IMR-90 (cell line): ENCODE measurements at regions not wholly inside any gene's neighbourhood (a gene's known extent, or its start where the extent isn't known, plus 50 kb on each side); places are given as distances from the start of the nearest gene placed in this dataset.

Experiments used
- ATAC-seq: fragments of 200-7000 bp; cut with Tn5 transposase; 2 replicates; pipeline ENCODE4 v1.9.1; 2020; ENCODE audit warnings: low read depth, mild to moderate bottlenecking, moderate library complexity
- BruUV-seq: library from RNA; stranded (reverse); fragments of 400-500 nt; replicated peaks from 2 replicates; lab custom pipeline; 2021; lab: Mats Ljungman, UMichigan
- CTCF ChIA-PET: fragments of 300-600 bp; formaldehyde crosslinking; extraction: SDS; loops from one replicate; lab custom pipeline; 2021; ENCODE audit warnings: antibody characterized with exemption; lab: Yijun Ruan, JAX
- POLR2A ChIA-PET: fragments of 300-600 bp; sonication (Branson Sonifier 250); formaldehyde crosslinking; loops from one replicate; lab custom pipeline; 2022; ENCODE audit warnings: antibody characterized with exemption; ENCODE audit not compliant: unreplicated experiment; lab: Charles Lee
- DNase-seq: peaks from one replicate; pipeline ENCODE4 v3.0.0; 2013
- H2AFZ ChIP-seq: replicated peaks from 2 replicates; pipeline ENCODE3; 2013; ENCODE audit warnings: low read length, mild to moderate bottlenecking; ENCODE audit not compliant: poor library complexity
- H2AK5ac ChIP-seq: 2 replicates; pipeline ENCODE4 v1.6.1; 2013; ENCODE audit warnings: low read depth, low read length, inconsistent platforms
- H2AK9ac ChIP-seq: replicated peaks from 2 replicates; pipeline ENCODE3; 2013; ENCODE audit warnings: mild to moderate bottlenecking, low read depth, low read length, moderate library complexity; ENCODE audit not compliant: poor library complexity
- H2BK120ac ChIP-seq: 2 replicates; pipeline ENCODE4 v1.6.1; 2013; ENCODE audit warnings: low read depth, low read length, inconsistent platforms
- H2BK15ac ChIP-seq: 3 replicates; pipeline ENCODE4 v1.6.1; 2013; ENCODE audit warnings: low read depth, low read length, inconsistent platforms
- H2BK20ac ChIP-seq: 2 replicates; pipeline ENCODE4 v1.6.1; 2013; ENCODE audit warnings: low read depth, mild to moderate bottlenecking, inconsistent platforms, low read length, moderate library complexity
- H2BK5ac ChIP-seq: 2 replicates; pipeline ENCODE4 v1.6.1; 2013; ENCODE audit warnings: mild to moderate bottlenecking, low read depth, low read length, inconsistent platforms; ENCODE audit not compliant: poor library complexity, severe bottlenecking
- H3K14ac ChIP-seq: replicated peaks from 2 replicates; pipeline ENCODE4 v1.6.1; 2013; ENCODE audit warnings: low read depth, low read length, inconsistent platforms
- H3K18ac ChIP-seq: 2 replicates; pipeline ENCODE4 v1.6.1; 2013; ENCODE audit warnings: low read depth, low read length, control low read depth
- H3K23ac ChIP-seq: 2 replicates; pipeline ENCODE4 v1.6.1; 2013; ENCODE audit warnings: low read depth, low read length, inconsistent platforms
- H3K27ac ChIP-seq: 2 replicates; pipeline ENCODE4 v1.5.1; 2013; ENCODE audit warnings: mild to moderate bottlenecking, control low read depth, low read length; ENCODE audit not compliant: insufficient read depth
- H3K27me3 ChIP-seq: 2 replicates; pipeline ENCODE4 v1.6.1; 2013; ENCODE audit warnings: low read length; ENCODE audit not compliant: control insufficient read depth, insufficient read depth
- H3K36me3 ChIP-seq: 2 replicates; pipeline ENCODE4 v1.6.1; 2013; ENCODE audit warnings: low read length, mixed read lengths; ENCODE audit not compliant: control insufficient read depth, insufficient read depth
- H3K4ac ChIP-seq: 2 replicates; pipeline ENCODE4 v1.6.1; 2013; ENCODE audit warnings: low read depth, low read length, inconsistent platforms
- H3K4me1 ChIP-seq: 2 replicates; pipeline ENCODE4 v1.6.1; 2013; ENCODE audit warnings: low read length, mixed read lengths; ENCODE audit not compliant: control insufficient read depth, insufficient read depth
- H3K4me2 ChIP-seq: 2 replicates; pipeline ENCODE4 v1.6.1; 2013; ENCODE audit warnings: low read depth, mild to moderate bottlenecking, control low read depth, low read length, moderate library complexity
- H3K4me3 ChIP-seq: 2 replicates; pipeline ENCODE4 v1.5.1; 2013; ENCODE audit warnings: low read depth, mild to moderate bottlenecking, control low read depth, low read length, moderate library complexity; ENCODE audit not compliant: insufficient read depth
- H3K56ac ChIP-seq: 2 replicates; pipeline ENCODE4 v1.6.1; 2013; ENCODE audit warnings: low read length, inconsistent platforms; ENCODE audit not compliant: insufficient read depth; ENCODE audit errors: extremely low read depth
- H3K79me1 ChIP-seq, 2 experiments: 2 replicates each; pipeline ENCODE4 v1.6.1; 2013; ENCODE audit warnings: low read length in 2 of 2, inconsistent platforms in 1 of 2, low read depth in 1 of 2
- H3K9ac ChIP-seq: 2 replicates; pipeline ENCODE4 v1.6.1; 2013; ENCODE audit warnings: low read depth, low read length, control low read depth
- H3K9me1 ChIP-seq: 2 replicates; pipeline ENCODE4 v1.6.1; 2013; ENCODE audit warnings: low read length, inconsistent platforms; ENCODE audit not compliant: insufficient read depth
- H3K9me3 ChIP-seq: 2 replicates; pipeline ENCODE4 v1.6.1; 2013; ENCODE audit warnings: low read length; ENCODE audit not compliant: control insufficient read depth, insufficient read depth
- H4K20me1 ChIP-seq: 2 replicates; pipeline ENCODE4 v1.6.1; 2013; ENCODE audit warnings: low read length, inconsistent platforms; ENCODE audit not compliant: insufficient read depth
- H4K5ac ChIP-seq: 2 replicates; pipeline ENCODE4 v1.6.1; 2013; ENCODE audit warnings: mild to moderate bottlenecking, low read depth, low read length, control low read depth
- H4K8ac ChIP-seq, 2 experiments: 2 replicates each; pipeline ENCODE4 v1.6.1; 2013; ENCODE audit warnings: low read depth in 2 of 2, low read length in 2 of 2, control low read depth in 1 of 2, inconsistent platforms in 1 of 2
- H4K91ac ChIP-seq: 2 replicates; pipeline ENCODE4 v1.6.1; 2013; ENCODE audit warnings: low read depth, low read length, inconsistent platforms; ENCODE audit not compliant: insufficient read depth
- CEBPB ChIP-seq: IDR thresholded peaks from 2 replicates; pipeline ENCODE4 v1.6.1; 2012; ENCODE audit warnings: low read depth, low read length, improper control_type of control experiment
- CHD1 ChIP-seq: IDR thresholded peaks from 2 replicates; pipeline ENCODE4 v1.6.1; 2012; ENCODE audit warnings: low read depth, low read length, improper control_type of control experiment
- MAFK ChIP-seq: IDR thresholded peaks from 2 replicates; pipeline ENCODE4 v1.6.1; 2012; ENCODE audit warnings: low read depth, low read length, improper control_type of control experiment
- MAZ ChIP-seq: IDR thresholded peaks from 2 replicates; pipeline ENCODE4 v1.6.1; 2012; ENCODE audit warnings: low read depth, mild to moderate bottlenecking, low read length, improper control_type of control experiment, moderate library complexity, borderline replicate concordance
- MXI1 ChIP-seq: IDR thresholded peaks from 2 replicates; pipeline ENCODE4 v1.6.1; 2012; ENCODE audit warnings: low read depth, mild to moderate bottlenecking, low read length, moderate library complexity, borderline replicate concordance
- NFE2L2 ChIP-seq: fragments of 150-350 bp; IDR thresholded peaks from 2 replicates; pipeline ENCODE4 v1.6.1; 2016; ENCODE audit warnings: low read depth, mild to moderate bottlenecking, low read length
- RFX5 ChIP-seq: IDR thresholded peaks from 2 replicates; pipeline ENCODE4 v1.8.0; 2012; ENCODE audit warnings: low read depth, mild to moderate bottlenecking, low read length, moderate library complexity
- WGBS, 2 experiments: methylation state at CpG; one replicate each; pipeline versions ENCODE4 v1.1.5 to v1.1.7; 2013; ENCODE audit warnings: missing lambda C conversion rate in 2 of 2; ENCODE audit not compliant: insufficient read length in 1 of 2; ENCODE audit errors: extremely low coverage in 2 of 2; 5-methylcytosine and 5-hydroxymethylcytosine counted together
- dilution Hi-C: fragments of 300-500 bp; cut with HindIII; formaldehyde crosslinking; loops from one replicate; pipeline ENCODE4 v1.14.3; 2018; ENCODE audit warnings: low sequenced_read_pairs; ENCODE audit not compliant: unreplicated experiment
- in situ Hi-C: fragments of 300-500 bp; cut with MboI; formaldehyde crosslinking; loops from 3 replicates; pipeline ENCODE4 v1.14.3; 2019; ENCODE audit warnings: low sequenced_read_pairs, inconsistent platforms, mixed read lengths
- intact Hi-C: fragments of 100-400 bp; cut with micrococcal nuclease; formaldehyde crosslinking; loops from 2 replicates; pipeline ENCODE4 v1.10.0; 2022
- TF ChIP-seq, protein P1 (sequence below): conservative IDR thresholded peaks from 2 replicates; pipeline ENCODE4 v1.5.1; 2012; ENCODE audit warnings: mild to moderate bottlenecking, low read depth, low read length, improper control_type of control experiment

DNA sequence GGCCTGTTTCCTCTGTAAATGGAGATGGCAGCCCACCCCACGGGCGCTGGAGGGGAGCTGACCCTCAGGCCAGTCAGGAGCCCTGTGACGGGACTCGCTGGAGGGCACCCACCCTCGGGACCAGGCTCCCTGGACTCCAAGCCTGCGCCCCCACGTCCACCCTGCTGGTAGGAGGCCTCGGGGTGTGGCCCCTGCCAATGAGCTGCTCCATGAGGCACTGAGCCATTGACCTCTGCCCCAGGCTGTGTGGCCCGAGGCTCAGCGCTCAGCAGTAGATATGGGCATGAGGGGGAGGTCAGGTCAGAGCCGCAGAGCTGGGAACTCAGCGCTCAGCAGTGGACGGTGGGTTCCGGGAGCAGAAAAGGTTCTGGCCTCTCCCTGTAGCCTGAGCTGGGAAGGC, 52.3 kb upstream of the EGFL7 start:
- ATAC-seq: no peak
- Histone ChIP-seq H2AFZ (peak overlapping the region; percentile 23), H4K5ac (no peak overlapping the region), H3K56ac (no peak overlapping the region), H4K91ac (no peak overlapping the region), H2BK120ac (no peak overlapping the region), H3K4ac (no peak overlapping the region), H2BK15ac (no peak overlapping the region), H3K4me1 (peaks cover 16% of the 10 kb centered on the region), H4K8ac (no peak overlapping the region), H3K27ac (no peak overlapping the region), H3K18ac (no peak overlapping the region), H4K20me1 (no peaks in the 10 kb centered on the region), H3K4me3 (no peak overlapping the region), H3K14ac (no peak overlapping the region), H3K27me3 (peaks cover 6% of the 10 kb centered on the region), H3K79me1 (no peaks in the 10 kb centered on the region), H2BK20ac (no peak overlapping the region), H3K9ac (no peak overlapping the region), H2AK9ac (no peak overlapping the region), H3K23ac (no peak overlapping the region), H3K4me2 (no peak overlapping the region), H2AK5ac (peak overlapping the region; percentile 28), H3K9me3 (no peaks in the 10 kb centered on the region), H3K9me1 (0 out of 2 replicates have a peak, but pooled peaks cover 3% of the 10 kb centered on the region), H2BK5ac (no peak overlapping the region), H3K36me3 (no peaks in the 10 kb centered on the region)
- dilution Hi-C loops (no loop called here), in situ Hi-C loops (no loop called here), intact Hi-C loops (no loop called here)
- WGBS, 2 experiments: no CpG with 5 or more reads among the region's 14 CpGs
- TF ChIP-seq RFX5 (no peak), MAZ (no peak), CHD1 (no peak), MAFK (no peak), CEBPB (no peak), NFE2L2 (no peak), MXI1 (no peak)
- TF ChIP-seq, protein P1, sequence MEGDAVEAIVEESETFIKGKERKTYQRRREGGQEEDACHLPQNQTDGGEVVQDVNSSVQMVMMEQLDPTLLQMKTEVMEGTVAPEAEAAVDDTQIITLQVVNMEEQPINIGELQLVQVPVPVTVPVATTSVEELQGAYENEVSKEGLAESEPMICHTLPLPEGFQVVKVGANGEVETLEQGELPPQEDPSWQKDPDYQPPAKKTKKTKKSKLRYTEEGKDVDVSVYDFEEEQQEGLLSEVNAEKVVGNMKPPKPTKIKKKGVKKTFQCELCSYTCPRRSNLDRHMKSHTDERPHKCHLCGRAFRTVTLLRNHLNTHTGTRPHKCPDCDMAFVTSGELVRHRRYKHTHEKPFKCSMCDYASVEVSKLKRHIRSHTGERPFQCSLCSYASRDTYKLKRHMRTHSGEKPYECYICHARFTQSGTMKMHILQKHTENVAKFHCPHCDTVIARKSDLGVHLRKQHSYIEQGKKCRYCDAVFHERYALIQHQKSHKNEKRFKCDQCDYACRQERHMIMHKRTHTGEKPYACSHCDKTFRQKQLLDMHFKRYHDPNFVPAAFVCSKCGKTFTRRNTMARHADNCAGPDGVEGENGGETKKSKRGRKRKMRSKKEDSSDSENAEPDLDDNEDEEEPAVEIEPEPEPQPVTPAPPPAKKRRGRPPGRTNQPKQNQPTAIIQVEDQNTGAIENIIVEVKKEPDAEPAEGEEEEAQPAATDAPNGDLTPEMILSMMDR: no peak
- ChIA-PET POLR2A (no interaction called here), CTCF (no interaction called here)
- no TSS peak for BruUV-seq
- no peak for DNase-seq
